ENCODE measurements at regions not wholly inside any gene's neighbourhood (a gene's known extent, or its start where the extent isn't known, plus 50 kb on each side); places are given as distances from the start of the nearest gene placed in this dataset.

DNA sequence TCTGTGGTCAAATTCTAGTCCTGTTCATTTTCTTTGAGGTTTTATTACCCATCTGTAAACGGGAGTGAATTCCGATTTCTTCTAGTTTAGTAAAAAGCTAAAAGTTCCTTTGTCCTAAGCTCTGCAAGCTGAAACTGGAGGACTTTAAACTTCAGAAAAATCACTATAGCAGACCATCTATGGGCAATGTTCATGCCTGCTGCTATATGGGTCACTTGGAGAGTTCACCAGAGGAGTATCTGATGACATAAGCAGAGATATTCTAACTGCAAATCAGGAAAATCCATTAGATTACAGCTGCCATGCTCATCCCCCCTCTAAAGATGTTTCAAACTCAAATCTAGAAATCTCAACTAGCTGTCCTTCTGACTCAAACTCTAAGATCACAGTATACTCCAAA, 193.0 kb upstream of the RTL1 start:
- peaks cover 18% of the 10 kb centered on the region for H3K27me3 Mint-ChIP-seq
- H3K36me3 Mint-ChIP-seq (ENCODE audit: insufficient read depth): peaks cover 1% of the 10 kb centered on the region
- peaks cover 4% of the 10 kb centered on the region for H3K4me1 Mint-ChIP-seq (ENCODE audit: low read depth)
- DNase-seq (ENCODE audit: low spot score, unreplicated experiment): no peak
- peaks cover 11% of the 10 kb centered on the region for H3K9me3 Mint-ChIP-seq (ENCODE audit: low read depth)
- H3K4me3 Mint-ChIP-seq (ENCODE audit: low read depth): no peak overlapping the region
- TF ChIP-seq CTCF (IDR thresholded peaks at IDR 0.05; ENCODE audit: unreplicated experiment): no peak
- no peak overlapping the region for H3K27ac Mint-ChIP-seq

DNA sequence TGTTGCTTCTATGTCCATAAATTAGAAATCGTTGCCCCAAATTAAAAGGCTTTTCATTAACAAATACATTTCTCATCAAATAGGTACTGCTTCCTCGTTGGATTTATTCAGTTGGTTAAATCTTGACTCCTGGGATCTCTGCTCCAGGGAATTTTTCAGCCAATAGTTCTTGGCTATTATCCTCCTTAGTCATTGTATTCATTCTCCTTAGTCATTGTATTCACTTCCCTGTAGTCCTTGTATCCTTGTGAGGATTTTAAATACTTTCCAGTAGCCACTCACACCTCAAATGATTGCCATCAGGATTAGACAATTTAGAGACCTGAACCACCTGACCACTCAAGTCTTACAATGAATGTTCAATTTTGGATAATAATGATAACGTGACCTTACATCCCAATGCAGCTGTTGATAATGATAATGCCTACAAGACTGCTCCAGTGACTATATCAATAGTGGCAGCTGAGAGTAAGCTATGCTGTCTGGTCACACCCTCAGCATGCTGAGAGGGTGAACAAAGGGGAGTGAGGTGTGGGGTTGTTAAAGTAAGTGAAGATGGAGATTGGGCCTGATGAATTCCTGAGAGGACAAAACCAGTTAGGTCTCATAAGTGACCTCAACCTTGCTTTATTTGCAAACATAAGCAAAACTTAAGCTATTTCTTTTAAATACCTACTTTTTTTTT, 193.7 kb upstream of the RTL1 start:
- DNase-seq (ENCODE audit: low spot score, unreplicated experiment): no peak
- TF ChIP-seq CTCF (IDR thresholded peaks at IDR 0.05; ENCODE audit: unreplicated experiment): no peak
- no peak overlapping the region for H3K4me3 Mint-ChIP-seq (ENCODE audit: low read depth)
- peaks cover 1% of the 10 kb centered on the region for H3K36me3 Mint-ChIP-seq (ENCODE audit: insufficient read depth)
- peaks cover 4% of the 10 kb centered on the region for H3K4me1 Mint-ChIP-seq (ENCODE audit: low read depth)
- peaks cover 18% of the 10 kb centered on the region for H3K27me3 Mint-ChIP-seq
- H3K9me3 Mint-ChIP-seq (ENCODE audit: low read depth): peaks cover 11% of the 10 kb centered on the region
- no peak overlapping the region for H3K27ac Mint-ChIP-seq

DNA sequence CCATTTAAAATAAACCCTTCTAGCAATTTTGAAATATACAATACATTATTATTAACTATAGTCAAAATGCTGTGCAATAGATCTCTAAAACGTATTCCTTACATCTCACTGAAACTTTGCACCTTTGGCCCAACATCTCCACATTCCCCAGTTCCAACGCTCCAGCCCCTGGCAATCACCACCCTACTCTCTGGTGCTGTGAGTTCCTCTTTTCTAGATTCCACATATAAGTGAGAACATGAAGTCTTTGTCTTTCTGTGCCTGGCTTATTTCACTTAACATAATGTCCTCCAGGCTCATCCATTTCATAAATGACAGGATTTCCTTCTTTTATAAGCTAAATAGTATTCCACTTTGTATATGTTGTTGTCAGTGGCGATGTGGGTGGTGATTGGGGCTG, 194.7 kb upstream of the RTL1 start:
- peaks cover 4% of the 10 kb centered on the region for H3K4me1 Mint-ChIP-seq (ENCODE audit: low read depth)
- H3K27ac Mint-ChIP-seq: no peak overlapping the region
- DNase-seq (ENCODE audit: low spot score, unreplicated experiment): no peak
- TF ChIP-seq CTCF (IDR thresholded peaks at IDR 0.05; ENCODE audit: unreplicated experiment): no peak
- H3K4me3 Mint-ChIP-seq (ENCODE audit: low read depth): no peak overlapping the region
- peaks cover 1% of the 10 kb centered on the region for H3K36me3 Mint-ChIP-seq (ENCODE audit: insufficient read depth)
- H3K9me3 Mint-ChIP-seq (ENCODE audit: low read depth): peaks cover 11% of the 10 kb centered on the region
- peaks cover 18% of the 10 kb centered on the region for H3K27me3 Mint-ChIP-seq

DNA sequence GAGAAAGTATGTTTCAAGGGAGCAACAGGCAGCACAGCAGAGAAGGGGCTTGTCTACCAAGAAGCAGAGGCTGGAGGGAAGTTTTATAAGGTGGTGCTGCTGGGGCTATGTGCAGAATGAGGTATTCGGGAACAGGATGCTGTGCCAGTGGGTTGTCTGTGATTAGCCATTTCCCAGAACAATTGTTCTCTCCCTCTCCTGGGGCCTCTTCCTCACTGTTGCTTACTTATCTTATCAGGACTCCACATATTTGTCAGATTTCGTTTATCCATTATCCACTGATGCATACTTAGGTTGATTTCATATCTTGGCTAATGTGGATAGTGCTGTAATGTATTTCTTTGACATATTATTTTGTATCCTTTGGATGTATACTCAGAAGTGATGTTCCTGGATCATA, 195.1 kb upstream of the RTL1 start:
- no peak for DNase-seq (ENCODE audit: low spot score, unreplicated experiment)
- peaks cover 1% of the 10 kb centered on the region for H3K36me3 Mint-ChIP-seq (ENCODE audit: insufficient read depth)
- no peak overlapping the region for H3K27ac Mint-ChIP-seq

DNA sequence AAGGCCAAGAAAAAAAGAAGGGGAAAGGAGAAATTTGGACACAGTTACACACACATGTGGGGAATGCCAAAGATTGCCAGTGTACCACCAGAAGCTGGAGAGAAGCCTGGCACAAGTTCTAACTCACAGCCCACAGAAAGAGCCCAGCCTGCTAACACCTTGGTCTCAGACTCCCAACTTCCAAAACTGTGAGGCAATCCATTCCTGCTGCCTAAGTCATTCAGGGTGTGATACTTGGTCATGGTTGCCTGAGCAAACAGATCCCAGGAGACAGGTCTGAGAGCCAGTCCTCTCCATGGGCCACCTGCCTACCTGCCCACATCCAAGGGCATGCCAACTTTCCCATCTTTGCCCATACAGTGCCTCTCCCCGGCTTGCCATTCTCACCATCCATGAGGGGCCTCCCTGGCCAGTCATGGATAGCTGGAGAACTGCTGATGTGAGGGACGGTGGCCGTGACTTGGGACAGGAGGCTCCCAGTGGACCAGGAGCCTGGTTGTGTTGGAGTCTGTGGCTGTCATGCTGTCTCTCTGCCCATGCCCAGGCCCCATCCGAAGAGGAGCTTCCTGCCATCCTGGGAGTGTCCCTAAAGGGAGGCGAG, 198.0 kb upstream of the RTL1 start:
- TF ChIP-seq CTCF (IDR thresholded peaks at IDR 0.05; ENCODE audit: unreplicated experiment): no peak
- Mint-ChIP-seq H3K27me3 (peaks cover 4% of the 10 kb centered on the region), H3K9me3 (ENCODE audit: low read depth) (peaks cover 11% of the 10 kb centered on the region), H3K36me3 (ENCODE audit: insufficient read depth) (peaks cover 1% of the 10 kb centered on the region), H3K4me1 (ENCODE audit: low read depth) (no peaks in the 10 kb centered on the region), H3K27ac (no peak overlapping the region), H3K4me3 (ENCODE audit: low read depth) (no peak overlapping the region)
- no peak for DNase-seq (ENCODE audit: low spot score, unreplicated experiment)

More for the DNA sequence above, 195.1 kb upstream of the RTL1 start:
- no peak for TF ChIP-seq CTCF (IDR thresholded peaks at IDR 0.05; ENCODE audit: unreplicated experiment)
- Mint-ChIP-seq H3K4me3 (ENCODE audit: low read depth) (no peak overlapping the region), H3K4me1 (ENCODE audit: low read depth) (peaks cover 4% of the 10 kb centered on the region), H3K27me3 (peaks cover 18% of the 10 kb centered on the region), H3K9me3 (ENCODE audit: low read depth) (peaks cover 11% of the 10 kb centered on the region)

Measured in progenitor cell of endocrine pancreas (in vitro differentiated cells).